Ovary (tissue), 3 donors: ENCODE measurements at regions not wholly inside any gene's neighbourhood (a gene's known extent, or its start where the extent isn't known, plus 50 kb on each side); places are given as distances from the start of the nearest gene placed in this dataset.

Source experiments
- EP300 ChIP-seq: sonication (generic); formaldehyde crosslinking; IDR thresholded peaks from one replicate; pipeline ENCODE4 v1.6.1; 2017; ENCODE audit warnings: antibody characterized with exemption
- POLR2A ChIP-seq: fragments of 450-650 bp; IDR thresholded peaks from one replicate; pipeline ENCODE4 v1.6.1; 2017; ENCODE audit warnings: antibody characterized with exemption, mild to moderate bottlenecking, moderate library complexity
- TF ChIP-seq, protein P1 (sequence below), 3 donors: fragments of 450-650 bp in 2 of 3; fragments of 200-600 bp in 1 of 3; IDR thresholded peaks; one replicate each; pipeline versions ENCODE4 v1.5.1 to v1.8.0; 2016 to 2022; ENCODE audit warnings: antibody characterized with exemption in 3 of 3, mild to moderate bottlenecking in 1 of 3
- donor health status: DM: no; HTN: no; CAD: no.

DNA sequence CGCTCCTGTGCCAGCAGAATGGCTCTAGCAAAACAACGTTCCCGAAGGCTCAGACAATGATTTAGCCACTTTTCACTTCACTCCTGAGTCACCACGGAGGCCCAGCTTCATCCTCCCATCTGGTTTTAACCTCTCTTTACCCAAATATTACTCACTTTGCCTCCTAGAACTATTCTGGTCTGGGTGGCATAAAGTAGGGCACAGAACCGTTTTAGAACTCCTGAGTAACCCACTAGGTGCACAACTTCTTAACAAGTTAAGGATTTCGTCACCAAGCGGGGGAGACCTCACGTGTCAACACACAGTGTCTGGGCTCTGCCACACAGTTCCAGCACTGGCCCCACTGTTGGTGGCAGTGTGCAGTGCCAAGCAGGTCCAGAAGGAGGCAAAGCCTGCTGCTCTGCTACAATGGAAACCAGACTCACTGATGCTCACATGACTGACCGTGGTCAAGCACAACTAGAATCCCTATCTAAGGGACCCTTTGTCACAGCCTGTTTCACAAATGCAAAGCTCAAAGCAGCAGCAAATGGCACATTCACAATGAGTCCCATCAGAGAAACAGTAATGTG, 121.7 kb downstream of the SIPA1L2 start:
- no peak for TF ChIP-seq POLR2A
- TF ChIP-seq, protein P1, sequence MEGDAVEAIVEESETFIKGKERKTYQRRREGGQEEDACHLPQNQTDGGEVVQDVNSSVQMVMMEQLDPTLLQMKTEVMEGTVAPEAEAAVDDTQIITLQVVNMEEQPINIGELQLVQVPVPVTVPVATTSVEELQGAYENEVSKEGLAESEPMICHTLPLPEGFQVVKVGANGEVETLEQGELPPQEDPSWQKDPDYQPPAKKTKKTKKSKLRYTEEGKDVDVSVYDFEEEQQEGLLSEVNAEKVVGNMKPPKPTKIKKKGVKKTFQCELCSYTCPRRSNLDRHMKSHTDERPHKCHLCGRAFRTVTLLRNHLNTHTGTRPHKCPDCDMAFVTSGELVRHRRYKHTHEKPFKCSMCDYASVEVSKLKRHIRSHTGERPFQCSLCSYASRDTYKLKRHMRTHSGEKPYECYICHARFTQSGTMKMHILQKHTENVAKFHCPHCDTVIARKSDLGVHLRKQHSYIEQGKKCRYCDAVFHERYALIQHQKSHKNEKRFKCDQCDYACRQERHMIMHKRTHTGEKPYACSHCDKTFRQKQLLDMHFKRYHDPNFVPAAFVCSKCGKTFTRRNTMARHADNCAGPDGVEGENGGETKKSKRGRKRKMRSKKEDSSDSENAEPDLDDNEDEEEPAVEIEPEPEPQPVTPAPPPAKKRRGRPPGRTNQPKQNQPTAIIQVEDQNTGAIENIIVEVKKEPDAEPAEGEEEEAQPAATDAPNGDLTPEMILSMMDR (IDR thresholded peaks at IDR 0.05): no peak
- TF ChIP-seq EP300: no peak
